ENCODE measurements at regions not wholly inside any gene's neighbourhood (a gene's known extent, or its start where the extent isn't known, plus 50 kb on each side); places are given as distances from the start of the nearest gene placed in this dataset.

DNA sequence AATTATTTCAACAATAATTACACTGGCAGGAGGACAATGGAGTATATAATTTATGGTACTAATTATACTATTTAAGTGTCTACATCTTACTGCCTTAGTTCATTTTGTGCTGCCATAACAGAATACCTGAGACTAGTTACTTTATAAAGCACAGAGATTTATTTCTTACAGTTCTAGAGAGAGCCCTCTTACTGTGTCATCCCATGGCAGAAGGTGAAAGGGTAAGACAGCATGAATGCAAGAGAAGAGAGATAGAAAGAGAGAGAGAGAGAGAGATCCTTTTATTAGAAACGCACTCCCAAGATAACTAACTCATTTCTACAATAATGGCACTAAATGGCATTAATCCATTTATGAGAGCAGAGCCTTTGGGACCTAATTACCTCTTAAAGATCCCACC lies 314.7 kb downstream of the EPM2A start:
- CTCF ChIA-PET: no interaction called here
- Mint-ChIP-seq H3K36me3 (ENCODE audit: low read depth) (no peaks in the 10 kb centered on the region), H3K4me1 (ENCODE audit: low read depth) (no peaks in the 10 kb centered on the region), H3K4me3 (no peak overlapping the region), H3K9me3 (no peaks in the 10 kb centered on the region), H3K27ac (no peak overlapping the region), H3K27me3 (no peaks in the 10 kb centered on the region)
- no peak for ATAC-seq
- POLR2A ChIA-PET: no interaction called here
- intact Hi-C loops (cut with micrococcal nuclease): no loop called here
- TF ChIP-seq, protein P1, sequence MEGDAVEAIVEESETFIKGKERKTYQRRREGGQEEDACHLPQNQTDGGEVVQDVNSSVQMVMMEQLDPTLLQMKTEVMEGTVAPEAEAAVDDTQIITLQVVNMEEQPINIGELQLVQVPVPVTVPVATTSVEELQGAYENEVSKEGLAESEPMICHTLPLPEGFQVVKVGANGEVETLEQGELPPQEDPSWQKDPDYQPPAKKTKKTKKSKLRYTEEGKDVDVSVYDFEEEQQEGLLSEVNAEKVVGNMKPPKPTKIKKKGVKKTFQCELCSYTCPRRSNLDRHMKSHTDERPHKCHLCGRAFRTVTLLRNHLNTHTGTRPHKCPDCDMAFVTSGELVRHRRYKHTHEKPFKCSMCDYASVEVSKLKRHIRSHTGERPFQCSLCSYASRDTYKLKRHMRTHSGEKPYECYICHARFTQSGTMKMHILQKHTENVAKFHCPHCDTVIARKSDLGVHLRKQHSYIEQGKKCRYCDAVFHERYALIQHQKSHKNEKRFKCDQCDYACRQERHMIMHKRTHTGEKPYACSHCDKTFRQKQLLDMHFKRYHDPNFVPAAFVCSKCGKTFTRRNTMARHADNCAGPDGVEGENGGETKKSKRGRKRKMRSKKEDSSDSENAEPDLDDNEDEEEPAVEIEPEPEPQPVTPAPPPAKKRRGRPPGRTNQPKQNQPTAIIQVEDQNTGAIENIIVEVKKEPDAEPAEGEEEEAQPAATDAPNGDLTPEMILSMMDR (IDR thresholded peaks at IDR 0.05): no peak
- no peak for DNase-seq

DNA sequence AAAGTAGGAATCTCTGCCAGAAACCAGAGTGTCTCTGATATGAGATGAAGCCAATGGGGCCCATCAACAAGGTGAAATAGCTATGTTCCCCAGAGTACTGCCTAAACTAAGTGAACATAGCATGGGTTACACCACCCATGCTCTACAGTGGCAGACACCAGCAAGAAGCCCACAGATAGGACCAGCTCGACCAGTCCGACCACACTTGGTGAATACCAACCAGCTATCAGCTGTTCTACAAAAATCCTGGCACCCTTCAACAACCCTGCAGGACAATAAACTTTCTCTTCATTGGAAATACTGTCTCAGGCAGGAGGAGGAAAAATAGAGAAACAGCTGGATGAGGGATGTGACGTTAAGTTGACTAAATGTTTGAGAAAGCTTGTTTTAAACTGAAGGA lies 311.4 kb downstream of the EPM2A start:
- ATAC-seq (no peak), DNase-seq (no peak)
- Mint-ChIP-seq H3K27me3 (no peaks in the 10 kb centered on the region), H3K36me3 (ENCODE audit: low read depth) (no peaks in the 10 kb centered on the region), H3K4me3 (no peak overlapping the region), H3K27ac (no peak overlapping the region), H3K4me1 (ENCODE audit: low read depth) (no peaks in the 10 kb centered on the region), H3K9me3 (no peaks in the 10 kb centered on the region)
- TF ChIP-seq, protein P1 (IDR thresholded peaks at IDR 0.05): no peak
- POLR2A ChIA-PET: no interaction called here
- CTCF ChIA-PET: interaction anchor here (0.9 kb wide), 1 partner anchor 210 kb away, joined by 3 read pairs; no protein-coding TSS in a partner anchor
- intact Hi-C loops (cut with micrococcal nuclease): no loop called here

DNA sequence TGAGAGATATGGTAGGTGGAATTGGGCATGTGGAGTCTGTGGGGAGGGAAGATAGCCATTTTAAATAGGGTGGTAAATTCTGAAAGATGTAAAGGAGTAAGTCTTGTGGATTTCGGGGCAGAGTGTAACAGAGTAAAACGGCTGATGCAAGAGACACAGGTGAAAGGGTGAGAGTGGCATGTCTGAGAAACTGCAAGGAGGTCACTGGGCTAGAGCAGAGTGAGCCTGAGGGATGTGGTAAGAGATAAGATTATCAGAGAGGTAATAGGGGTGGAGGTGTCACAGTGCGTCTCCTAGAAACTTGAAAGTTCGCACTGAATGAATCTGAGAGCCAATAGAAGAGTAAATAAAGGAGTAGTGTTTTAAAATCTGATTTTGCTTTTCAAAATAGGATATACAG lies 308.1 kb downstream of the EPM2A start:
- intact Hi-C loops (cut with micrococcal nuclease): no loop called here
- no peaks in the 10 kb centered on the region for H3K36me3 Mint-ChIP-seq (ENCODE audit: low read depth)
- CTCF ChIA-PET: no interaction called here
- no peak for ATAC-seq
- H3K27me3 Mint-ChIP-seq: no peaks in the 10 kb centered on the region
- DNase-seq: no peak
- H3K27ac Mint-ChIP-seq: no peak overlapping the region
- POLR2A ChIA-PET: no interaction called here
- H3K4me3 Mint-ChIP-seq: no peak overlapping the region
- H3K4me1 Mint-ChIP-seq (ENCODE audit: low read depth): no peaks in the 10 kb centered on the region
- no peaks in the 10 kb centered on the region for H3K9me3 Mint-ChIP-seq
- TF ChIP-seq, protein P1 (IDR thresholded peaks at IDR 0.05): no peak

DNA sequence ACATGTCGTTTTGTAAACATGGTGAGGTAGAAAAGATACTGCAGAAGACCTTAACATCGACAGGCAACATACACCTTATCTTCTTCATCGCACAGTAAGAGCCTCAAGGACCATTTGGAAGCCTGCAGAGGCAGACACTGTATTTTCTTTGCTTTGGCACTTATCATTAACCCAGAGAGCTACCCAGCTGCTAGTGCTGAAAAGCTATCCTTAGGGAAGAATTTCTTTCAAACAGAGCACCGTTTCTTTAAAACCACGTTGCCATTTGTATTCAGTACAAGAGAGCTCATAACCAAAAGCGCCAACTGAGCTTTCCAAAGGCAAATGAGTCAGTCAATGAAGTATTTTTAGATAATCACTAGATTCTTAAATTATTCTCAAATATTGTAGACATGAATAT lies 306.6 kb downstream of the EPM2A start:
- intact Hi-C loops (cut with micrococcal nuclease): no loop called here
- Mint-ChIP-seq H3K4me3 (no peak overlapping the region), H3K4me1 (ENCODE audit: low read depth) (no peaks in the 10 kb centered on the region), H3K36me3 (ENCODE audit: low read depth) (no peaks in the 10 kb centered on the region), H3K27me3 (no peaks in the 10 kb centered on the region), H3K9me3 (no peaks in the 10 kb centered on the region), H3K27ac (no peak overlapping the region)
- ATAC-seq (no peak), DNase-seq (no peak)
- TF ChIP-seq, protein P1 (IDR thresholded peaks at IDR 0.05): no peak
- ChIA-PET POLR2A (no interaction called here), CTCF (no interaction called here)

GRCh38 chr6:145442110-145442509 lies 293.2 kb downstream of the EPM2A start:
- no peak overlapping the region for H3K4me3 Mint-ChIP-seq
- no peak overlapping the region for H3K27ac Mint-ChIP-seq
- H3K27me3 Mint-ChIP-seq: no peaks in the 10 kb centered on the region
- H3K4me1 Mint-ChIP-seq (ENCODE audit: low read depth): no peaks in the 10 kb centered on the region
- TF ChIP-seq, protein P1 (IDR thresholded peaks at IDR 0.05): no peak
- DNase-seq (no peak), ATAC-seq (no peak)
- CTCF ChIA-PET: no interaction called here
- no peaks in the 10 kb centered on the region for H3K36me3 Mint-ChIP-seq (ENCODE audit: low read depth)
- intact Hi-C loops (cut with micrococcal nuclease): no loop called here
- H3K9me3 Mint-ChIP-seq: peaks cover 18% of the 10 kb centered on the region
- POLR2A ChIA-PET: no interaction called here
